ENCODE measurements at regions not wholly inside any gene's neighbourhood (a gene's known extent, or its start where the extent isn't known, plus 50 kb on each side); places are given as distances from the start of the nearest gene placed in this dataset.

DNA sequence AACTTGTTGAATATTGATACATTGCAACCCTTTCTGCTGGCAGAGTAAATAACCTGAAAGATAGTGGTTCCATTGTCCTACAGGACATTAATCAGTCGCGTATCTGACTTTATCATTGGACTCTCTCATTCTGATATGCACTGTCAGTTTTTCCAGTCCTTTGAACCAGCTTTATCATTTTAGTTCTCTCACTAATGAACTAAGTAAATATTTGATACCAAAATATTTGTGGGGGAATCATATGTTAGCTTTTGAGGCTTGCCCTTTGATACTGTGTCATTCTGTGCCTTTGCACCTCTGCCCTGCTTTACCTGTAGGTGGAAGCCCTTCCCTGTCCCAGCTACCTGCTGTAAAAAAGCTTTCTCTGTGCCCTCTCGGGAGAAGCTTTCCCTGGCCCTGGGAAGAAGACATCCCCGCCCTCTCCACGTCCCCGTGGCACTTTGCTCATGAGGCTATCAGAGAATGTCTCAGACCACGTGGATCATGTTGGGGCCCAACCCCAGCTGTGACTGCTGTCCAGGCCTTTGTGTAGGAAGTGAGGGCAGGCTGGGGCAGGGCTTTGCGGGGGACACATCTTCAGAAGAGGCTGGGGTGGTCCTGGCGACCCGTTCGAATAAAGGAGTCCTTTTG lies 117.8 kb upstream of the NXT1 start:
- no peak for DNase-seq (ENCODE audit: low spot score)
- TF ChIP-seq, protein P1, sequence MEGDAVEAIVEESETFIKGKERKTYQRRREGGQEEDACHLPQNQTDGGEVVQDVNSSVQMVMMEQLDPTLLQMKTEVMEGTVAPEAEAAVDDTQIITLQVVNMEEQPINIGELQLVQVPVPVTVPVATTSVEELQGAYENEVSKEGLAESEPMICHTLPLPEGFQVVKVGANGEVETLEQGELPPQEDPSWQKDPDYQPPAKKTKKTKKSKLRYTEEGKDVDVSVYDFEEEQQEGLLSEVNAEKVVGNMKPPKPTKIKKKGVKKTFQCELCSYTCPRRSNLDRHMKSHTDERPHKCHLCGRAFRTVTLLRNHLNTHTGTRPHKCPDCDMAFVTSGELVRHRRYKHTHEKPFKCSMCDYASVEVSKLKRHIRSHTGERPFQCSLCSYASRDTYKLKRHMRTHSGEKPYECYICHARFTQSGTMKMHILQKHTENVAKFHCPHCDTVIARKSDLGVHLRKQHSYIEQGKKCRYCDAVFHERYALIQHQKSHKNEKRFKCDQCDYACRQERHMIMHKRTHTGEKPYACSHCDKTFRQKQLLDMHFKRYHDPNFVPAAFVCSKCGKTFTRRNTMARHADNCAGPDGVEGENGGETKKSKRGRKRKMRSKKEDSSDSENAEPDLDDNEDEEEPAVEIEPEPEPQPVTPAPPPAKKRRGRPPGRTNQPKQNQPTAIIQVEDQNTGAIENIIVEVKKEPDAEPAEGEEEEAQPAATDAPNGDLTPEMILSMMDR (IDR thresholded peaks at IDR 0.05) = no peak
- Histone ChIP-seq H3K4me3 (no peak overlapping the region), H3K27ac (no peak overlapping the region)

- no peak overlapping the region for H3K27ac ChIP-seq
- H3K4me3 ChIP-seq = no peak overlapping the region
- DNase-seq (ENCODE audit: low spot score) = no peak
- TF ChIP-seq, protein P1 (IDR thresholded peaks at IDR 0.05) = no peak
These were observed 118.4 kb upstream of the NXT1 start for GRCh38 chr20:23232219-23232581.

DNA sequence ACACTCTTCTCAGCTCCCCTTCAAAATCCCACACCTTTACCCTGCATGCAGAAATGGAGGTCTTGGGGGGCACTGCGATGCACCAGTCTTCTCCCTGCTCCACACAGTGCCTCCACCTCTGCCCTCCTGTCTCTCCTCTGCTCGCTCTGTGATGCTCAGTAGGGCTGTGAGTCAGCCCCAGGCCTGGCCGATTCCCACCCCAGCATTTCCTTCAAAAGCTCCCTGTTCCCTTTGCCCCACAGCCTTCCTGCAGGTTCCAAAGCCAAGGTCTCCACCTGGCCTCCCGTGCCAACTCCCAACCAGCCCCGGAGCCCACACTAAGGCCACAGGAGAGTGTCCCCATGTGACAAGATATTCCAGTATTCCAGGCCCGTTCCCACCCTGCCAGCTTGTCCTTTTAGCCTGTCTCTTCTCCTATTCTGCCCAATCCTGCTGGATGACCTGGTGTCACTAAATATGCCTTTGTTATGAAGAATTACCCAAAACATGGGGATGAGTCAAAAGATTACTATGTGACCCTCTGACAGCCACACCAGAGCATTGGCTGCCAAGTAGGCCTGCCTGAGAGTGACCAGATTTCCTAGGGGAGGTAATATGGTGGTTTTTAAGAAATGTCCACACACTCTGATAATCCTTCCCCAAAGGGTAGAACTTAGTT lies 118.9 kb upstream of the NXT1 start:
- peak; percentile 64 for DNase-seq (ENCODE audit: low spot score)
- TF ChIP-seq, protein P1 (IDR thresholded peaks at IDR 0.05) = no peak
- H3K4me3 ChIP-seq = no peak overlapping the region
- no peak overlapping the region for H3K27ac ChIP-seq

GRCh38 chr20:23230766-23231385 lies 119.7 kb upstream of the NXT1 start:
- TF ChIP-seq, protein P1 (IDR thresholded peaks at IDR 0.05) = no peak
- no peak overlapping the region for H3K4me3 ChIP-seq
- H3K27ac ChIP-seq = no peak overlapping the region
- DNase-seq (ENCODE audit: low spot score) = peak; percentile 64

DNA sequence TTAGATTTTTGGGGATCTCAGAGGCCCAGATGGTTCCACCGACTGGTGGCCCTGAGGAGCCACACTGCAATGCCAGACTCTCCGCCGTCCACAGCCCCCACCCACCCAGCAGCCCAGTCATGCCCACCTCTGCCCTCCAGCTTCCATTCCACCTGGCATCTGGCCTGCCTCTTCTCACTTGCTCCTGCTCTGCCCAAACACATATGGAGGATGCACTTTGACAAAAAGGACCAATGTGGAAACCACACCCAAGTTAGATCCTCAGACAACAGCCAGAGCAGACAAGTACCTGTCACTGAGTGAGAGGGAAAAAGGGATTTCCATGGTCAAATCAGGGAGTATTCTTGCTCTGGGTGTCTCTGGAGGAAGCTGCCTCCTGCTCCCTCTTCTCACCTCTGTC lies 120.6 kb upstream of the NXT1 start:
- Histone ChIP-seq H3K27ac (no peak overlapping the region), H3K4me3 (no peak overlapping the region)
- DNase-seq (ENCODE audit: low spot score) = peak; percentile 50
- TF ChIP-seq, protein P1 (IDR thresholded peaks at IDR 0.05) = no peak

GRCh38 chr20:23228912-23229311 lies 121.7 kb upstream of the NXT1 start:
- no peak overlapping the region for H3K27ac ChIP-seq
- H3K4me3 ChIP-seq = no peak overlapping the region
- TF ChIP-seq, protein P1 (IDR thresholded peaks at IDR 0.05) = no peak
- DNase-seq (ENCODE audit: low spot score) = peak; percentile 45

DNA sequence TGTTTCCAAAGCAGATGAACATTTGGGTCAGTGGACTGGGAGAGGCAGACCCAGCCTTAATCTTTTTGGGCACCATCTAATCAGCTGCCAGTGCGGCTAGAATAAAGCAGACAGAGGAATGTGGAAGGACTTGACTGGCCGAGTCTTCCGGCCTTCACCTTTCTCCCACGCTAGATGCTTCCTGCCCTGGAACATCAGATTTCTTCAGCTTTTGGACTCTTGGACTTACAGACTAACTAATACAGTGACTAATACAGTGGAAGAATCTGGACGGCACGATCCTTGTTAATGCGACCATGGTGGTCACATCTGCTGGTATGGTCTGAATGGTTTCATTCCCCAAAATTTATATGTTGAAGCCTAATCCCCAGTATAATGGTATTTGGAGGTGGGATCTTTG lies 122.6 kb upstream of the NXT1 start:
- TF ChIP-seq, protein P1 (IDR thresholded peaks at IDR 0.05) = no peak
- H3K27ac ChIP-seq = no peak overlapping the region
- no peak for DNase-seq (ENCODE audit: low spot score)
- no peak overlapping the region for H3K4me3 ChIP-seq

Measured in coronary artery (tissue), 2 donors.